ENCODE measurements at regions not wholly inside any gene's neighbourhood (a gene's known extent, or its start where the extent isn't known, plus 50 kb on each side); places are given as distances from the start of the nearest gene placed in this dataset.
"Not testable (repeated sequence)": the region's sequence is repeated elsewhere in the genome, so short reads cannot be mapped to it uniquely, and the experiment has no call there.

DNA sequence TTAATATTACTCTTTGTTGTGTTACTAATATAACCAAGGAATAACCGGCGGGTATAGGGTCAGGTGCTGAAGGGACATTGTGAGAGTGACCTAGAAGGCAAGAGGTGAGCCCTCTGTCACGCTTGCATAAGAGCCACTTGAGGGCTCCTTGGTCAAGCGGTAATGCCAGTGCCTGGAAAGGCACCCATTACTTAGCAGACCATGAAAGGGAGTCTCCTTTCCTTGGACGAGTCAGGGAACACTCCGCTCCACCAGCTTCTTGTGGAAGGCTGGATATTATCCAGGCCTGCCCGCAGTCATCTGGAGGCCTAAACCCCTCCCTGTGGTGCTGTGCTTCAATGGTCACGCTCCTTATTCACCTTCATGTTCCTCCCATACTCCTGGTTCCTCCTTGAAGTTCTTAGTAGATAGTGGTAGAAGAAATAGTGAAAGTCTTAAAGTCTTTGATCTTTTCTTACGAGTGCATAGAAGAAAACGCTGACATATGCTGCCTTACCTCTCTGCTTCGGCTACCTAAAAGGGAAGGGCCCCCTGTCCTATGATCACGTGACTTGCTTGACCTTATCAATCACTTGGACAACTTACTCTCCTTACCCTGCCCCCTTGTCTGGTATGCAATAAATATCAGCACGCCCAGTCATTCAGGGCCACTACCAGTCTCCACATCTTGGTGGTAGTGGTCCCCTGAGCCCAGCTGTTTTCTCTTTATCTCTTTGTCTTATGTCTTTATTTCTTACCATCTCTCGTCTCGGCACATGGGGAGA, 59.6 kb upstream of the DMRTB1 start:
- DNase-seq (ENCODE audit: low spot score), result not testable (repeated sequence)

GRCh38 chr1:53400761-53401674, 58.2 kb upstream of the DMRTB1 start:
- DNase-seq (ENCODE audit: low spot score), result no peak

DNA sequence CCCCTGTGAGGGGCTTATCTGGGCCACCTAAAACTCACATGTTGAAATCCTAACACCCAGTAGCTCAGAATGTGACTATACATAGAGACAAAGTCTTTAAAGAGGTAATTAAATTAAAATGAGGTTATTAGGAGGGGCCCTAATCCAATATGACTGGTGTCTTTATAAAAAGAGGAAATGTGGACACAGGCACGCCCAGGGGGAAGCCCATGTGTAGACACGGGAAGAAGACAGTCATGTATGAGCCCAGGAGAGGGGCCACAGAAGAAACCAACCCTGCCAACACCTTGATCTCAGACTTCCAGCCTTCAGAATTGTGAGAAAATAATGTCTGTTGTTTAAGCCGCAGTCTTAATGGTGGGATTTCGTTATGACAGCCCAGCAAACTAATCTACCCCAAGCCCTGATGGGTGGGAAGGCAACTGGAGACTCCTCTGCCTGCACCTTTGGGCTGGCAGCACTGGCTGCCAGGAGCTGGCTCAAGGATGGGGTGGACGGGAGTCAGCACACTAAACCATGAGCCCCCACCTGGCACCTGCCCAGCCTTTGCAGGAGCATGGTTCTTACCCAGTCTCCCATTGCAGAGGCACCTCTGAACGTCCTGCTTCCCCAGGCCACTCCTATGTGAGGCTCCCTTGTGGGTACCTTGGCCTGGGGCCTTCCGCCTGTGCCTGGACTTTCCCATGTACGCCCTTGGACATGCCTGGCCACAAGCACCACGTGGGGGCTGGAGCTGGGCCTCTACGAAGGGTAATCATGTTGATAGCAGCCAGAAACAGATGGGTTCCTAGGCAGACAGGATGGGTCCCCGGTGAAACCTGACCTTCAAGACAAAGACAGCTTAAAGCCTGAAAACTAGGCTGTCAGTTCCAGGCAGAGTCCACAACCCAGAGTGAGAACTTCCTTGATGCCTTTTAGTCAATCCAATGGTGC, 57.1 kb upstream of the DMRTB1 start:
- DNase-seq (ENCODE audit: low spot score), result no peak

DNA sequence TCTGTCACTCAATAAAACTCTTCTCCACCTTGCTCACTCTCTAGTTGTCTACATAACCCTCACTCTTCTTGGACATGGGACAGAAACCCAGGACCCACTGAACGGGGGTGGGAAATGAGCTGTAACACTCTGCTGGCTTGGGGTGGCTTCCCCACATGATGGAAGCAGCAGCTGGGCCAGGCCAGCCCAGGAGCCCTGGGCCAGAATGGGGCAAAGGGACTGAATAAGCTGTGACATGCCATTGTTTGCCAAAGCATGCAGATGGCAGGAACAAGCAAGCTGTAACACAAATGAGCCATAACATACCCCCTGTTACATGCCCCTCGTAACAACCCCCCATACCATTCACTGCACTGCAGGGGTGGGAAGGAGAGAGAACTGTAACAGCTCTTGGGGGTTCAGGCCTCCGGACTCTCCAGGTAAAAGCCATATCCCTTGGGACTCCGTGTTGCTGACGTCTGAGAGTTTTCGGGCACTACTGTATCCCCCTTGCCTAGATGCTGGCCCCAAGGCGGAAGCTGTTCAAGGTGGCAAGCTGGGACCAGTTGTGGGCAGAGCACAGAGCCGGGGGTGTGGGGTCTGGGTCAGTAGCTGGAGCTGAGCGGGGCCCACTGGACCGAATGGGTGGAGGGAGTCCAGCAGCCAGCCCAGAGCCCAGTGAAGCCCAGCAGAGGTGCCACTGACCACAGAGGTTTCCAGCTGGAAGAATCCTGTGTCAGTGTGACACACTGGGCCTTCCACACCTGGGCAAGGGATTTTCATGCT, 56.1 kb upstream of the DMRTB1 start:
- DNase-seq (ENCODE audit: low spot score), result no peak

GRCh38 chr1:53405737-53406136, 53.5 kb upstream of the DMRTB1 start:
- no peak for DNase-seq (ENCODE audit: low spot score)

- DNase-seq (ENCODE audit: low spot score), result no peak
Measured at GRCh38 chr1:53406551-53407235, 52.5 kb upstream of the DMRTB1 start.

DNA sequence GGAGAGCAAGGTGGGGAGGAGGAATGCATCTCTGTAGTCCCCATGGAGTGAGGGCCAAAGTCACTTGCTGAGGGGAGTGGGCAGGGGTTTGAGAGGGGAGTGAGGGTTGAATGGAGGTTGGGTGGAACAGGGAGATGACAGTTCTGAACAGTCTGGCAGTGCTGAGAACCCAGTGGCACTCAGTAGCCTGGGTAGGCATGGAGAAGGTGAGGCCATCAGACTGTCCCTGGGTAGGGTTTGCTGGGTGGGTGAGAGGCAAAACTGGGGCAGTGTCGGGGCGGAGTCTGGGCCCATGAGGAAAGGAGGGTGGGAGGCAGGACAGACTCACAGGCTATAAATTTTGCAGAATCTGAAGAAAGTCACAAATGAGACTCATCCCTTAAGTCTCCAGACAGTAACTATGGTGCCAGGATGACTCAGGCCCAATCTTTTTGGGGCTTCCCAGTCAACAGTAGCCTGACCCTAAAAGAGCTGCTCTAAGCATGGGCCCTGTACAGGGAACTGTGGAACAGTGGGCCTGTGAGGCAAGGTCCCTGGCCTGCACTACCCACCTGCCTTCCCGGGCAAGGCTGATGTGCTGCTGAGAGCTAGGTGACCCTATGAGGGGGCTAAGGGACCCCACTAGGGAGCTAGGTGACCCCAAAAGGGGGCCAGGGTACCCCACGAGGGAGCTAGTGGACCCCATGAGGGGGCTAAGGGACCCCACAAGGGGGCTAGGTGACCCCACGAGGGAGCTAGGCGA, 51.0 kb upstream of the DMRTB1 start:
- DNase-seq (ENCODE audit: low spot score), result no peak

DNA sequence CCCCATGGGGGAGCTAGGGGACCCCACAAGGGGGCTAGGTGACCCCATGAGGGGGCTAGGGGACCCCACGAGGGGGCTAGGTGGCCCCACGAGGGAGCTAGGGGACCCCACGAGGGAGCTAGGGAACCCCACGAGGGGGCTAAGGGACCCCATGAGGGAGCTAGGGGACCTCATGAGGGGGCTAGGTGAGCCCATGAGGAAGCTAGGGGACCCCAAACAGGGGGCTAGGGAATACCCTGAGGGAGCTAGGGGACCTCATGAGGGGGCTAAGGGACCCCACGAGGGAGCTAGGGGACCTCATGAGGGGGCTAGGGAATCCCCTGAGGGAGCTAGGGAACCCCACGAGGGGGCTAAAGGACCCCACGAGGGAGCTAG, 50.5 kb upstream of the DMRTB1 start:
- DNase-seq (ENCODE audit: low spot score), result no peak

DNA sequence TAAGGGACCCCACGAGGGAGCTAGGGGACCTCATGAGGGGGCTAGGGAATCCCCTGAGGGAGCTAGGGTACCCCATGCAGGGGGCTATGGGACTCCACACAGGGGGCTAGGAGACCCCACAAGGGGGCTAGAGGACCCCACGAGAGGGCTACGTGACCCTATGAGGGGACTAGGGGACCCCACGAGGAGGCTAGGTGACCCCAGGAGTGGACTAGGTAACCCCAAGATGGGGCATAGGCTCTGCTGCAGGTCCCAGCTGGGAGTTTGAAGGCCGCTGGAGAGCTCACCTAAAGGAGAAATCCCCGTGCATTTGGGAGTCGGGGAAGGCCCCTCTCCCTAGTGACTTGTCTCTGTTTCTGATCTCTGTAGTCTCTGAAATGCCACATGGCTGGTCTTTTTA, 50.0 kb upstream of the DMRTB1 start:
- DNase-seq (ENCODE audit: low spot score), result no peak
